Hepatocyte (in vitro differentiated cells): ENCODE measurements at regions not wholly inside any gene's neighbourhood (a gene's known extent, or its start where the extent isn't known, plus 50 kb on each side); places are given as distances from the start of the nearest gene placed in this dataset.

Experiments used
- DNase-seq: peaks from one replicate; pipeline ENCODE4 v3.0.0-alpha.2; 2016; ENCODE audit warnings: low spot score
- H2AFZ ChIP-seq: fragments of 200-600 bp; sonication (generic); 2 replicates; pipeline ENCODE4 v1.6.0; 2016; ENCODE audit warnings: antibody characterized with exemption, mild to moderate bottlenecking
- H3K27ac ChIP-seq: fragments of 200-600 bp; sonication (generic); 2 replicates; pipeline ENCODE4 v1.5.1; 2016; ENCODE audit warnings: mild to moderate bottlenecking
- H3K27me3 ChIP-seq: fragments of 200-600 bp; sonication (generic); 2 replicates; pipeline ENCODE4 v1.6.1; 2016
- H3K36me3 ChIP-seq: fragments of 200-600 bp; sonication (generic); replicated peaks from 2 replicates; pipeline ENCODE4 v1.5.1; 2016; ENCODE audit warnings: low read depth; ENCODE audit not compliant: insufficient read depth
- H3K4me1 ChIP-seq: fragments of 200-600 bp; sonication (generic); 2 replicates; pipeline ENCODE4 v1.5.1; 2016; ENCODE audit warnings: mild to moderate bottlenecking, moderate library complexity; ENCODE audit not compliant: insufficient read depth
- H3K4me2 ChIP-seq: fragments of 200-600 bp; sonication (generic); 2 replicates; pipeline ENCODE4 v1.6.0; 2016
- H3K4me3 ChIP-seq: fragments of 200-600 bp; sonication (generic); 2 replicates; pipeline ENCODE4 v1.5.1; 2016; ENCODE audit warnings: mild to moderate bottlenecking
- H3K79me2 ChIP-seq: fragments of 200-600 bp; sonication (generic); 2 replicates; pipeline ENCODE4 v1.6.0; 2017; ENCODE audit warnings: mild to moderate bottlenecking
- H3K9me2 ChIP-seq: fragments of 200-600 bp; sonication (generic); replicated peaks from 2 replicates; pipeline ENCODE4 v1.6.0; 2017; ENCODE audit warnings: mild to moderate bottlenecking; ENCODE audit not compliant: insufficient read depth
- H3K9me3 ChIP-seq: fragments of 200-600 bp; sonication (generic); 2 replicates; pipeline ENCODE4 v1.5.1; 2016; ENCODE audit warnings: low read depth, mild to moderate bottlenecking
- H4K20me1 ChIP-seq: fragments of 200-600 bp; sonication (generic); 2 replicates; pipeline ENCODE4 v1.6.0; 2016; ENCODE audit warnings: mild to moderate bottlenecking; ENCODE audit not compliant: insufficient read depth, poor library complexity, severe bottlenecking
- EZH2 ChIP-seq: fragments of 200-600 bp; sonication (generic); IDR thresholded peaks from 2 replicates; pipeline ENCODE4 v1.6.1; 2016; ENCODE audit warnings: antibody characterized with exemption, mild to moderate bottlenecking, borderline replicate concordance
- EZH2phosphoT487 ChIP-seq: fragments of 200-600 bp; sonication (generic); IDR thresholded peaks from one replicate; pipeline ENCODE4 v1.6.1; 2018; ENCODE audit warnings: antibody characterized with exemption, mild to moderate bottlenecking, low read depth, moderate library complexity; ENCODE audit not compliant: unreplicated experiment, severe bottlenecking
- WGBS: methylation state at CpG from one replicate; pipeline ENCODE4 v1.1.6; 2016; ENCODE audit warnings: low lambda C conversion rate; ENCODE audit errors: missing lambda C conversion rate; 5-methylcytosine and 5-hydroxymethylcytosine counted together
- TF ChIP-seq, protein P1 (sequence below): fragments of 200-600 bp; sonication (generic); IDR thresholded peaks from 2 replicates; pipeline ENCODE4 v1.5.1; 2016; ENCODE audit warnings: antibody characterized with exemption, mild to moderate bottlenecking; ENCODE audit not compliant: poor library complexity

DNA sequence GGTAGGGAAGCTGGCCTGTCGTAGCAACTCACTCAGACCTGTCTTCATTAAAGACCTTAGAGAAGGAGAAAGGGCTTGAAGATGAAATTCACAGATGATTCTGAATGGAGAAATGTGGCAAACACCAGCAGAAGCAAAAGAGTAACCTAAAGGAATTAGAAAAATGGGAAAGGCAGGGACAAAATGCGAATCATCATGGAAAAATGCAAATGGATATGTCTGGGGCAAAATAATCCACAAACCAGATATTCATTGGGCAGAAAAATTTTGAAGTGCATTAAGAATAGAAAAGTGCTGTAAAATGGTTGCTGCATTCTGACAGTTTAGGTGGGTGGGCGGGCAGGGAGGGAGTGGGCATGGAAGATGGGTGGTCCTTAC lies 156.9 kb upstream of the RASGRP1 start:
- H3K4me2 ChIP-seq: no peak overlapping the region
- H3K4me1 ChIP-seq: no peaks in the 10 kb centered on the region
- no peaks in the 10 kb centered on the region for H4K20me1 ChIP-seq
- WGBS: 89% methylated on average over 3 of the region's 3 CpGs
- H3K79me2 ChIP-seq: no peaks in the 10 kb centered on the region
- no peaks in the 10 kb centered on the region for H3K36me3 ChIP-seq
- no peak overlapping the region for H3K4me3 ChIP-seq
- H3K27ac ChIP-seq: no peak overlapping the region
- H3K9me2 ChIP-seq: no peaks in the 10 kb centered on the region
- H2AFZ ChIP-seq: no peak overlapping the region
- no peaks in the 10 kb centered on the region for H3K27me3 ChIP-seq
- DNase-seq: no peak
- H3K9me3 ChIP-seq: no peaks in the 10 kb centered on the region
- no peak for TF ChIP-seq EZH2
- TF ChIP-seq, protein P1, sequence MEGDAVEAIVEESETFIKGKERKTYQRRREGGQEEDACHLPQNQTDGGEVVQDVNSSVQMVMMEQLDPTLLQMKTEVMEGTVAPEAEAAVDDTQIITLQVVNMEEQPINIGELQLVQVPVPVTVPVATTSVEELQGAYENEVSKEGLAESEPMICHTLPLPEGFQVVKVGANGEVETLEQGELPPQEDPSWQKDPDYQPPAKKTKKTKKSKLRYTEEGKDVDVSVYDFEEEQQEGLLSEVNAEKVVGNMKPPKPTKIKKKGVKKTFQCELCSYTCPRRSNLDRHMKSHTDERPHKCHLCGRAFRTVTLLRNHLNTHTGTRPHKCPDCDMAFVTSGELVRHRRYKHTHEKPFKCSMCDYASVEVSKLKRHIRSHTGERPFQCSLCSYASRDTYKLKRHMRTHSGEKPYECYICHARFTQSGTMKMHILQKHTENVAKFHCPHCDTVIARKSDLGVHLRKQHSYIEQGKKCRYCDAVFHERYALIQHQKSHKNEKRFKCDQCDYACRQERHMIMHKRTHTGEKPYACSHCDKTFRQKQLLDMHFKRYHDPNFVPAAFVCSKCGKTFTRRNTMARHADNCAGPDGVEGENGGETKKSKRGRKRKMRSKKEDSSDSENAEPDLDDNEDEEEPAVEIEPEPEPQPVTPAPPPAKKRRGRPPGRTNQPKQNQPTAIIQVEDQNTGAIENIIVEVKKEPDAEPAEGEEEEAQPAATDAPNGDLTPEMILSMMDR: no peak
- TF ChIP-seq EZH2phosphoT487: no peak

DNA sequence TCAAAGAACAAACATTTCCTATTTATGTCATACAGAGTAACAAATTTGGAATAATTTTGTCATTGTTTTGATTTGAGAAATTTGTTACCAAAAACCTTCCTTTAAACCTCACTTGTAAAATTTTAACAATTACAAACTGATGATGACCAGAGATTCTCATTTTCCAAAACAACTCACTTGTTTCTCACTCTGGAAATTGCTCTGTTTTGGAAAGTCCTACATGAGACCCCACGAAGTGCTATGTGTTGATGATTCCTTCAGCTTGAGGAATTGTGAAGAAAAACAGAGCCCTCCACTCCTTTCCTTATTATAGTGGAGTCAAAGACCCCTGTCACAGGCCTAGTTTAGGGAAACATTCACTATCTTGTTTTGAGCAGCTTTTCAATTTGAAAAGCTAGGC lies 157.6 kb upstream of the RASGRP1 start:
- no peaks in the 10 kb centered on the region for H3K9me2 ChIP-seq
- no peaks in the 10 kb centered on the region for H3K79me2 ChIP-seq
- no peak for DNase-seq
- H3K36me3 ChIP-seq: no peaks in the 10 kb centered on the region
- no peak overlapping the region for H3K27ac ChIP-seq
- no peaks in the 10 kb centered on the region for H3K4me1 ChIP-seq
- 71% methylated on average over 1 of the region's 1 CpG for WGBS
- H2AFZ ChIP-seq: no peak overlapping the region
- no peaks in the 10 kb centered on the region for H3K27me3 ChIP-seq
- TF ChIP-seq EZH2phosphoT487 (no peak), EZH2 (no peak)
- TF ChIP-seq, protein P1: no peak
- H3K9me3 ChIP-seq: no peaks in the 10 kb centered on the region
- no peaks in the 10 kb centered on the region for H4K20me1 ChIP-seq
- H3K4me2 ChIP-seq: no peak overlapping the region
- H3K4me3 ChIP-seq: no peak overlapping the region

DNA sequence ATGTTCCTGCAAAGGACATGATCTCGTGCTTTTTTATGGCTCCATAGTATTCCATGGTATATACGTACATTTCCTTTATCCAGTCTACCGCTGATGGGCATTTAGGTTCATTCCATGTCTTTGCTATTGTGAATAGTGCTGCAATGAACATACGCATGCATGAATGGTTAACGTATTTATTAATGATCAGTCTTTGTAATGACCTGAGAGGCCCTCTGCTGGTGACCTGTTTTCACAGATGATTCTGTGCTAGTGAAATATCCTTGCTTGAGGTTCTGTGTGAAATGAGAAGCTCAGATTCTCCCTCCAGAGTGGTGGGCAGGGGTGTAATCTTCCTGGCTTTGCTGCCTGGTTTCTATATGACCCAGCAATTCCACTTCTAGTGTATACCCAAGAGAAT lies 160.2 kb upstream of the RASGRP1 start:
- no peaks in the 10 kb centered on the region for H3K4me1 ChIP-seq
- H3K4me3 ChIP-seq: no peak overlapping the region
- H3K27ac ChIP-seq: no peak overlapping the region
- H2AFZ ChIP-seq: no peak overlapping the region
- DNase-seq: no peak
- H3K79me2 ChIP-seq: no peaks in the 10 kb centered on the region
- H4K20me1 ChIP-seq: no peaks in the 10 kb centered on the region
- H3K36me3 ChIP-seq: no peaks in the 10 kb centered on the region
- TF ChIP-seq, protein P1: no peak
- TF ChIP-seq EZH2: no peak
- no peak for TF ChIP-seq EZH2phosphoT487
- WGBS: 93% methylated on average over 5 of the region's 5 CpGs
- no peaks in the 10 kb centered on the region for H3K9me2 ChIP-seq
- H3K27me3 ChIP-seq: no peaks in the 10 kb centered on the region
- no peak overlapping the region for H3K4me2 ChIP-seq
- H3K9me3 ChIP-seq: no peaks in the 10 kb centered on the region

DNA sequence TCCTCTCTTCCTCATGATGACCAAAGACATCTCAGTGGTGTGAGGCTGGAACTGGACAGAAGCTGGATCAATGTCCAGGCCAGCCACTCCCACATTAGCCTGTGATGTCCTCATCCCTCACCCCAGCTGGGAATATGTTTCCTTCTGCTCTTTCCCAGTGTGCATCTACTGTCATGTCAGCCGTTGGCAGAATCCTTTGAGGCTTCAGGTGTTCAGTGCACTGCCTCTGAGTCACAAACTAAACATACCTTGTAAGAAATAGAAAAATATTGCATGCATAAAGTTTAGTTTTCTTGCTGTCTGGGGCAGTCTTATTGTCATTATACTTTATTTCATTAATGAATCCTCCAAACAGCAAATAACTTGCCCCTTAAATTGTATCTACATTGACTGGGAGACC lies 161.6 kb upstream of the RASGRP1 start:
- Histone ChIP-seq H3K4me1 (no peaks in the 10 kb centered on the region), H4K20me1 (no peaks in the 10 kb centered on the region), H3K27me3 (no peaks in the 10 kb centered on the region), H2AFZ (no peak overlapping the region), H3K36me3 (no peaks in the 10 kb centered on the region), H3K9me3 (no peaks in the 10 kb centered on the region), H3K4me3 (no peak overlapping the region), H3K79me2 (no peaks in the 10 kb centered on the region), H3K4me2 (no peak overlapping the region), H3K27ac (no peak overlapping the region), H3K9me2 (no peaks in the 10 kb centered on the region)
- 91% methylated on average over 1 of the region's 1 CpG for WGBS
- no peak for DNase-seq
- TF ChIP-seq EZH2phosphoT487 (no peak), EZH2 (no peak)
- TF ChIP-seq, protein P1: no peak
